Keratinocyte (primary cell): ENCODE measurements at regions not wholly inside any gene's neighbourhood (a gene's known extent, or its start where the extent isn't known, plus 50 kb on each side); places are given as distances from the start of the nearest gene placed in this dataset.

Experiments
- DNase-seq: peaks from one replicate; pipeline ENCODE4 v3.0.0-alpha.2; 2011; ENCODE audit warnings: low read depth, missing footprints, low spot score
- FAIRE-seq: peaks from 2 replicates; lab custom pipeline; 2011; peaks lifted over from hg19 to GRCh38; lab: Jason Lieb, UNC
- H2AFZ ChIP-seq: 2 replicates; pipeline ENCODE4 v1.6.0; 2012; ENCODE audit warnings: low read length, control low read depth, inconsistent platforms; ENCODE audit not compliant: control insufficient read depth
- H3K27ac ChIP-seq: 2 replicates; pipeline ENCODE4 v1.5.1; 2011; ENCODE audit warnings: low read length; ENCODE audit not compliant: control insufficient read depth, insufficient read depth
- H3K27me3 ChIP-seq: 3 replicates; pipeline ENCODE4 v1.6.0; 2011; ENCODE audit warnings: low read length; ENCODE audit not compliant: control insufficient read depth, insufficient read depth; ENCODE audit errors: extremely low read depth
- H3K36me3 ChIP-seq, 2 experiments: 2 replicates in 1 of 2; 3 replicates in 1 of 2; pipeline ENCODE4 v1.5.1; 2011; ENCODE audit warnings: low read length in 2 of 2, mild to moderate bottlenecking in 1 of 2; ENCODE audit not compliant: control insufficient read depth in 2 of 2, insufficient read depth in 2 of 2; ENCODE audit errors: extremely low read depth in 1 of 2
- H3K4me1 ChIP-seq: 3 replicates; pipeline ENCODE4 v1.5.1; 2011; ENCODE audit warnings: low read length; ENCODE audit not compliant: control insufficient read depth, insufficient read depth; ENCODE audit errors: extremely low read depth
- H3K4me2 ChIP-seq: 3 replicates; pipeline ENCODE4 v1.6.0; 2011; ENCODE audit warnings: low read depth, low read length; ENCODE audit not compliant: control insufficient read depth, insufficient read depth; ENCODE audit errors: extremely low read depth
- H3K4me3 ChIP-seq, 3 experiments: fragments of 200-600 bp in 1 of 3; sonication (generic) in 1 of 3; 2 replicates in 2 of 3; 3 replicates in 1 of 3; pipeline ENCODE4 v1.5.1; 2011 to 2016; ENCODE audit warnings: low read length in 3 of 3, mild to moderate bottlenecking in 3 of 3, control low read depth in 2 of 3, inconsistent platforms in 1 of 3, low read depth in 1 of 3, mixed read lengths in 1 of 3, mixed run types in 1 of 3, moderate library complexity in 1 of 3; ENCODE audit not compliant: control insufficient read depth in 2 of 3, insufficient read depth in 2 of 3; ENCODE audit errors: extremely low read depth in 1 of 3
- H3K79me2 ChIP-seq: 2 replicates; pipeline ENCODE4 v1.6.0; 2012; ENCODE audit warnings: low read length; ENCODE audit not compliant: control insufficient read depth, insufficient read depth
- H3K9ac ChIP-seq: 3 replicates; pipeline ENCODE4 v1.6.0; 2011; ENCODE audit warnings: low read length; ENCODE audit not compliant: control insufficient read depth, insufficient read depth; ENCODE audit errors: extremely low read depth
- H3K9me1 ChIP-seq: 3 replicates; pipeline ENCODE4 v1.6.0; 2011; ENCODE audit warnings: low read length; ENCODE audit not compliant: control insufficient read depth, insufficient read depth; ENCODE audit errors: extremely low read depth
- H3K9me3 ChIP-seq: 2 replicates; pipeline ENCODE4 v1.5.1; 2012; ENCODE audit warnings: low read depth, low read length; ENCODE audit not compliant: control insufficient read depth
- H4K20me1 ChIP-seq: 3 replicates; pipeline ENCODE4 v1.6.0; 2011; ENCODE audit warnings: low read length; ENCODE audit not compliant: control insufficient read depth, insufficient read depth; ENCODE audit errors: extremely low read depth
- EZH2 ChIP-seq: IDR thresholded peaks from one replicate; pipeline ENCODE4 v1.6.1; 2012; ENCODE audit warnings: inconsistent platforms, mild to moderate bottlenecking, low read length, moderate library complexity
- dilution Hi-C: fragments of 300-500 bp; cut with MboI; formaldehyde crosslinking; loops from one replicate; pipeline ENCODE4 v1.7.0; 2020; ENCODE audit warnings: low sequenced_read_pairs; ENCODE audit not compliant: extremely low pct_ligation_motif_present
- TF ChIP-seq, protein P1 (sequence below), 3 experiments: IDR thresholded peaks in 1 of 3; conservative IDR thresholded peaks in 1 of 3; optimal IDR thresholded peaks in 1 of 3; 2 replicates in 2 of 3; 3 replicates in 1 of 3; pipeline versions ENCODE3 to v1.5.1; 2011; ENCODE audit warnings: low read length in 3 of 3, mild to moderate bottlenecking in 3 of 3, moderate library complexity in 2 of 3, control low read depth in 1 of 3, inconsistent platforms in 1 of 3; ENCODE audit not compliant: insufficient read depth in 2 of 3; ENCODE audit errors: extremely low read depth in 1 of 3

DNA sequence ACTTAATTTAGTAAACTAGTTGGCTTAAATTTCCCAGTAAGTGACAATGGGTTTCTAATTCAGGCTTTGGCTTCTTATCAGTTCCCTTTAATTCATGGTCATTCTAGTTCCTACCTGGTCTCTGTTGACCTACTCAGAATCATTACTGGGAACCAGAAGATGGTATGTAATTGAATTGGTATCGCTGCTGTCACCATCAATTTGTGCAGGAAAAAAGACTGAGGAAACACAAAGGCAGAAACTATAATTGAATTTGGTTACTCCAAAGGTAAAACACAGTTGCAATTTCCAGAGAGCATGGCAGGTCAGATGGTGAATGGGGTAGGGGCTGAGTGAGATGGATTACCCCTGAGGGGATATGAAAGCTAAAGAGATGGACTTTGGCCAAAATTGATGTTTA is 226.5 kb upstream of the GAP43 start:
- Histone ChIP-seq H3K9me3 (no peaks in the 10 kb centered on the region), H3K4me2 (no peak overlapping the region), H2AFZ (no peak overlapping the region), H3K79me2 (no peaks in the 10 kb centered on the region), H4K20me1 (no peaks in the 10 kb centered on the region), H3K27ac (no peak overlapping the region), H3K4me3 (no peak overlapping the region), H3K27me3 (no peaks in the 10 kb centered on the region), H3K36me3 (no peaks in the 10 kb centered on the region), H3K9ac (no peak overlapping the region), H3K9me1 (no peaks in the 10 kb centered on the region), H3K4me1 (no peaks in the 10 kb centered on the region)
- FAIRE-seq (no peak), DNase-seq (no peak)
- dilution Hi-C loops, result no loop called here
- TF ChIP-seq, protein P1, sequence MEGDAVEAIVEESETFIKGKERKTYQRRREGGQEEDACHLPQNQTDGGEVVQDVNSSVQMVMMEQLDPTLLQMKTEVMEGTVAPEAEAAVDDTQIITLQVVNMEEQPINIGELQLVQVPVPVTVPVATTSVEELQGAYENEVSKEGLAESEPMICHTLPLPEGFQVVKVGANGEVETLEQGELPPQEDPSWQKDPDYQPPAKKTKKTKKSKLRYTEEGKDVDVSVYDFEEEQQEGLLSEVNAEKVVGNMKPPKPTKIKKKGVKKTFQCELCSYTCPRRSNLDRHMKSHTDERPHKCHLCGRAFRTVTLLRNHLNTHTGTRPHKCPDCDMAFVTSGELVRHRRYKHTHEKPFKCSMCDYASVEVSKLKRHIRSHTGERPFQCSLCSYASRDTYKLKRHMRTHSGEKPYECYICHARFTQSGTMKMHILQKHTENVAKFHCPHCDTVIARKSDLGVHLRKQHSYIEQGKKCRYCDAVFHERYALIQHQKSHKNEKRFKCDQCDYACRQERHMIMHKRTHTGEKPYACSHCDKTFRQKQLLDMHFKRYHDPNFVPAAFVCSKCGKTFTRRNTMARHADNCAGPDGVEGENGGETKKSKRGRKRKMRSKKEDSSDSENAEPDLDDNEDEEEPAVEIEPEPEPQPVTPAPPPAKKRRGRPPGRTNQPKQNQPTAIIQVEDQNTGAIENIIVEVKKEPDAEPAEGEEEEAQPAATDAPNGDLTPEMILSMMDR (optimal IDR thresholded peaks at IDR 0.05 in 1 of 3, IDR thresholded peaks at IDR 0.05 in 1 of 3, conservative IDR thresholded peaks at IDR 0.05 in 1 of 3; ENCODE audit: extremely low read depth in 1 of 3, insufficient read depth in 2 of 3, low read length in 3 of 3), result no peak
- TF ChIP-seq EZH2, result no peak

DNA sequence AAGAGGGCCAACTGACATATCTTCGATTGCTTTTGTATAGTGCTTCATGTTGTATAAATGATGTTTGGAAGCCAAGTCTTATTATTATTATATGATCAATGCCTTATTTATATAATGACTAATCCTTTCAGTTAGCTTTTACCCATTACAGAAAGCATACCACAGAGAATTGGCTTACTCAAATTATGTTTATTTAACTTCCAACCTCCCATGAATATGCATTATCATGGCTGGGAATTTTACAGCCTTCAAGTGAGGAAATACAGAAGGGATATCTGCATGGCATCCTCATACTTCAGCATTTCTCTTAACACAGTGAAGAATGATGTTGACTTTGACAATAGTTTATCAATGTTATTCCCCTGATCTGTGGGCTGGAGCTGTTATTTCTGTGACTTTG is 225.9 kb upstream of the GAP43 start:
- H3K9me3 ChIP-seq, result no peaks in the 10 kb centered on the region
- no peaks in the 10 kb centered on the region for H3K79me2 ChIP-seq
- DNase-seq (no peak), FAIRE-seq (no peak)
- H3K4me2 ChIP-seq, result no peak overlapping the region
- no peaks in the 10 kb centered on the region for H3K9me1 ChIP-seq
- no peaks in the 10 kb centered on the region for H3K4me1 ChIP-seq
- H4K20me1 ChIP-seq, result no peaks in the 10 kb centered on the region
- no peak overlapping the region for H3K4me3 ChIP-seq
- H3K36me3 ChIP-seq, result no peaks in the 10 kb centered on the region
- H3K27me3 ChIP-seq, result no peaks in the 10 kb centered on the region
- H3K9ac ChIP-seq, result no peak overlapping the region
- no peak overlapping the region for H3K27ac ChIP-seq
- dilution Hi-C loops, result no loop called here
- TF ChIP-seq, protein P1 (optimal IDR thresholded peaks at IDR 0.05 in 1 of 3, IDR thresholded peaks at IDR 0.05 in 1 of 3, conservative IDR thresholded peaks at IDR 0.05 in 1 of 3; ENCODE audit: extremely low read depth in 1 of 3, insufficient read depth in 2 of 3, low read length in 3 of 3), result no peak
- no peak for TF ChIP-seq EZH2
- no peak overlapping the region for H2AFZ ChIP-seq
